COR-L47 (cell line): ENCODE measurements at regions not wholly inside any gene's neighbourhood (a gene's known extent, or its start where the extent isn't known, plus 50 kb on each side); places are given as distances from the start of the nearest gene placed in this dataset.

Source experiments
- DNase-seq: peaks from one replicate; lab custom pipeline; 2025; lab: John Stamatoyannopoulos, UW

DNA sequence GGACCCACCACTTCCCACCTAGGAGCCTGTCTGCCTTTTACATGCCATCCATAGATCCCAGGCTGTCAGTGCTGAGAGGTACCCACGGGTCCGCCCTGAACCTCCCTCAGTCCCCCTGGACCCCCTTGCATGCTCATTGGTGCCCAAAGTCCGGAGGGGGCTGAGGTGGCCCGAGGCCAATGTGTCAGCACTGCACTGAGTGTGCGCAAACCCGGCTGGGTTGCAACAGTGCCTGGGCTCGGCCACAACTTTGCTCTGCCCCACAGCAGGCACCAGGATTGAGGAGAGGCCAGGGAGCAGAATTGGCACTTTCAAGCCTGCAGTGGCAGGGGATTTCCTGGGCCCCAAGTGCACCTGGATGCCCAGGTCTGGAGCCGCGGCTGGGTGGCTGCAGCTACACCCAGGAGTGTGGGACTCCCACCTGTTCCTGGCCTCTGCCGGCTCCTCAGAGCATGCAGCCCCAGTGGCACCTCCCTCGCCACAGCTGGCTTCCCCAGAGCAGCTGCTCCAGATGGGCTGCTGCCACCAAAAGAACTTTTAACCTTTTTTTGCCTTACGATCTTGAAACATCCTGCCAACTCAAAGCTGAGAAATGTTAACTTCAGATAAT lies 837.0 kb downstream of the SLITRK6 start:
- no peak for DNase-seq

DNA sequence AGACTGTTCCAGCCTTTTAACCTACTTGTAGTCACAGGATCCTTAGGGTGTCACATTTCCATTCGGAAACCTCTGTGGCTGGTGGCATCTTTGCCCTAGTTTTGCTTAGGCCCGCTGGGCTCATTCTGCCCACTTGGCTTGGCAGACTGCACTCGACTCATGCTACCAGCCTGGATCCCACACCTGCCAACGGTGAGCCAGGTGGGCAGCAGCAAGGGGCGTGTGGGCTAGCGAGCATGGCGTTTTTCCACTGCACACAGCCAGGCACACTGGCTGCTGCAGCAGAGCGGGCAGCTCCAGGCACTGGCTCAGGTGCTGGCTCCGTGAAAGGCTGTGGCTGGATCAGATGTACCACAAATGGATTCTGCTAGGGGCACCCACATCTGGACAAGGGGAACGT lies 838.2 kb downstream of the SLITRK6 start:
- DNase-seq = no peak

GRCh38 chr13:84959818-84960217 lies 839.4 kb downstream of the SLITRK6 start:
- no peak for DNase-seq

GRCh38 chr13:84954636-84955035 lies 844.6 kb downstream of the SLITRK6 start:
- DNase-seq = no peak

- no peak for DNase-seq
Measured at GRCh38 chr13:84951128-84951527, 848.1 kb downstream of the SLITRK6 start.

DNA sequence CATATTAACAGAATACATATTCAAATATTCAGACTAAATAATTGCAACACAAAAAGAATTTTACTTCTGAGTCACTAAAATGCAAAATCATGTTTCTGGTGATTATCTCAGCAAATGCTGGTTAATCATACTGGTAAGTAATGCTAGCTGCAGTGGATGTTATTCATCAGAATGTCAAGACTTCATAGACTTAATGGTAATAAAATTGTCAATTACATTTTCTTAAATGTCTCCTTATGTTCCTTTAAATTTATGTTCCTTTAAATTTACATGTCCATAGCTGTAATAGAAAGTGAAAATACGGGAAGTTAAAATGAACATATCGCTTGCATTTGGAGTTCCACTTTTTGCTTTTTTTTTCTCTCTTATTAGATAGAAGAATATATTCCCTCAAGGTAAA lies 853.0 kb downstream of the SLITRK6 start:
- DNase-seq = no peak

DNA sequence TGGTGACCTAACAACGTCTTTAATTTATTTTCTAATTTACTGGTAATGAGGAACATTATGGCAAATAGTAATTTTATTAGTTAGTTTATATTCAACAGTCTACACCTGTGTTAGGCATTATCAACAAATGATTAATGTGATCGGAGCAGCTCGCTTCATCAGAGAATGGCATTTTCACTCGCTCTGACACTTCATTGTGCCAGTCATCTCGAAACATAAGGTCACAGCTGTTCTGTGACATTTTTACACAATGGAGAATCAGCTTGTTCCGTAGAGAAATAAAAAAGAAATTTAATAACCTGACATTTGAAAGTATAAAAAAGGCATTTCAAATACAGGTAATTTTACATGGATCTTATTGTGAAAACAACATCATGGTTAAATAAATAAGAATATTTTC lies 858.4 kb downstream of the SLITRK6 start:
- no peak for DNase-seq

DNA sequence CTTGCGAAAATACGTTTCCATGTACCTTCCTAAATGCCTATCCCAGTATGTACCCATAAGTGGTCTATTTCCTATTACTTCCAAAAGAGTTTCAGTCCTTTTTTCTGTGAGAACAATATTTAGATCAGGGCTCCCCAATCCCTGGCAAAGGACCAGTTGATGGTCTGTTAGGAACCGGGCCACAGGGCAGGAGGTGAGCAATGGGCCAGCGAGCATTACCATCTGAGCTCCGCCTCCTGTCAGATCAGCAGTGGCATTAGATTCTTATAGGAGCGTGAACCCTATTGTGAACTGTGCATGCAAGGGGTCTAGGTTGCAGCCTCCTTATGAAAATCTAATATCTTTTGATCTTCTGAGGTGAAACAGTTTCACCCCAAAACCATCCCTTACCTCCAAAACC lies 859.1 kb downstream of the SLITRK6 start:
- no peak for DNase-seq

DNA sequence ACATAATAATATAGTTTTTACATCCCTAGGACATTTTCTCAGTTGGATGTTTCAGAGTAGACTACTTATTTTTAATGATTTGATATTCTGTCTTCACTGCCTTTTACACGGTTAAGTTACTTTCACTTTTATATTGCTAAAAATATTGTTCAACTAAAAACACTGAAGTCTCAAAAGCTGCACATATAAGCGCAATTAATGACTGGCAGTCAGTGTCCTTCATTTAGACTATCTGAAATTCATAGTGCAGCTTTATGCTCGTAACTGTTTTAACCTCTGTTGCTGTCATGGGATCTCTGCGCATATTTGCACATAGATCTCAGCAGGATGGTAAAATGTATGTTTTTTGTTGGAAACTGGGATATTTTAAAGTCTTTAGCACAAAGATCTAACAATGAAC lies 864.3 kb downstream of the SLITRK6 start:
- no peak for DNase-seq

GRCh38 chr13:84933797-84934196 lies 865.4 kb downstream of the SLITRK6 start:
- no peak for DNase-seq

- DNase-seq = no peak
Measured at GRCh38 chr13:84931264-84931663, 868.0 kb downstream of the SLITRK6 start.

GRCh38 chr13:84927442-84928169 lies 871.6 kb downstream of the SLITRK6 start:
- no peak for DNase-seq

- DNase-seq = no peak
Measured at GRCh38 chr13:84925443-84925842, 873.8 kb downstream of the SLITRK6 start.

GRCh38 chr13:84923831-84924230 lies 875.4 kb downstream of the SLITRK6 start:
- DNase-seq = no peak

DNA sequence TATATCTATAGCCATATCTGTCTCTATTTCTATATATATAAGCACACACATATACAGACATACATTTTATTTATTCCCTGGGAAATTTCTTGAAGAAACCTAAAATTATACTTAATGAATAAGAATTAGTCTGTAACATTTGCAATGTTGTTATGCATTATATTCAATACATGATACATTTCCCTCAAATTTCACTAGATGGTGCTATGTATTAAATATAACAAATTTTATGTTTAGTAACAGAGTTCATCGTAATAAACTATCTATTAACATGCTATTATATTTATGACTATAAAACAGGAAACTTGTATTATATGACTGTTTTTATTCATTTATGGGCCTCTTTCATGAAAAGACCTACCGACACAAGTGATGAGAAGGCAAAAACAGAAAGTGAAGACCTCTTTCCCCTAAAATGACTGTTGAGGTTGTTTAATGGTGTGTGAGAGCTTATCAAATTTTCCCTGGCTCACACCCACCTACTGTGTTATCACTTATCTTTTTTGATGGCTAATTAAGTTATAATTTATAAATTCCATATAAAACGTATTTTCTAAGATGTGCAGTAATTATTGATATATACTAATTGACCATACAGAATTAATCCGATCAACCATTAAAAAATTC lies 881.9 kb downstream of the SLITRK6 start:
- peak; percentile 34 for DNase-seq

DNA sequence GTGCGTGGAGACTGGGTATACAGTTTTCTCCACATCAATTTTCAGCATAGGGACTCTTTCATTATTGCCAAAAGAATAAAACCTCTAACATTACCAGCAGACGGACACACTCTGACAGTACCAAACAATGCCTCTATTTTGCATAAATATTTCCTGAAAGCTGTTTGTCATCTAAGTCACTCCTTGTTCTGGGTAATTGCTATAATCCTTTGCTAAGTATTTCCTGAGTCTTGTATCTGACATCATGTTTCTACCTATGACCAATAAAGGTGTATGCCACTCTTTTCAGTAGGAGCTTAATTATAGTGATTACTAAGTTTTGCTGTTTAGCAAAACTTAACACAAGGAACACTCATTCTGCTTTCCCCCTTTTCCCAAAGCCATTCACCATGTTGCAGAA lies 886.5 kb downstream of the SLITRK6 start:
- no peak for DNase-seq

DNA sequence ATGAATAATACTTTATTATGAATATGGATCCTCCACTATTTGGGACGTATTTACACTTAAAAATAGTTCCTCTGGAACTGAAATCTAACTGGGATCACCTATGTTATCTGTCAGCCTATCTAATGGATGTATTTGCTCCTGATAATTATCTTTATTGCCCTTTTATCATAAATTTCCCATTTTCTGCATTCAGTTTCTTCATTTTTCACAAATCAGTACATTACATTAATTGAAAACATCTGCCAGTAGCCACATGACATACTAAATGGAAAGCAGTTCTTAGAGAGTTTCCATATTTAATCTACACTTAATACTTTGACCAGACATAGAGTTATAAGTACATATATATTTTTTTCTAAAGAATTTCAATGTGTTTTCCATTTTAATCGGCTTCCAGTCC lies 888.8 kb downstream of the SLITRK6 start:
- no peak for DNase-seq

- DNase-seq = no peak
Measured at GRCh38 chr13:84903391-84903790, 895.8 kb downstream of the SLITRK6 start.

DNA sequence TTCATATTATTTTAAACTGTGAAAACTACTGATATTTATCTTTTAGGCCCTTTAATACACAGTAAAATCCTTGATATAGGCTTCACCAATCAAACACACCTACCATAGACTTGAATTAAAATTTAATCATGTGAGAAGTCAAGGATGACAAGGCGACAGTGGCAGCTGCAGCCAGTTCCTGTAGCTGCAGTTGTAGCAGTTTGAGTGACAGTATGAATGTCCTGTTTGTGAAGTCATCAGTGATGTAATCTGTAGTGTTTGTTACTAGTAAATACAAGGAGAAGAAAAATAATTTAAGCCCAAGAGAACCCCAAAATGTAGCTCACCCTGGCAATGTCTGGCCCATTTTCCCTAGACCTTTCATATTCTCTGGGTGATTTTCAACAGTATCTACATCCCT lies 897.0 kb downstream of the SLITRK6 start:
- no peak for DNase-seq

DNA sequence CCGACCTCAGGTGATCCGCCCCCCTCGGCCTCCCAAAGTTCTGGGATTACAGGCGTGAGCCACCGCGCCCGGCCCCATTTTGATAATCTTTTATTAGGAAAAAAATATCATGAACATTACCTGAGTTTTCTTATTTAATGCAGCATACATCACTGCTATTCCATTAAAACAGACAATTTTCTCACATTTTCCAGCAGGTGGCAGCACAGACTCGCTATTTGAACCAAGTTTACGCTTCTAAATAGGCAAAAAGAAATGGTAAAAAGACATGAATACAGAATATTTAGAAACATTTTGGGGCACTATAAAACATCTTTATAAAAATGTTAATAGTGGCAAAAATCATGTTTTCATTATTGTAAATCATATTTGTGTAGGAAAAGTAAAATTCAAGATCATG lies 903.1 kb downstream of the SLITRK6 start:
- DNase-seq = peak; percentile 48

GRCh38 chr13:84894749-84895148 lies 904.5 kb downstream of the SLITRK6 start:
- no peak for DNase-seq

DNA sequence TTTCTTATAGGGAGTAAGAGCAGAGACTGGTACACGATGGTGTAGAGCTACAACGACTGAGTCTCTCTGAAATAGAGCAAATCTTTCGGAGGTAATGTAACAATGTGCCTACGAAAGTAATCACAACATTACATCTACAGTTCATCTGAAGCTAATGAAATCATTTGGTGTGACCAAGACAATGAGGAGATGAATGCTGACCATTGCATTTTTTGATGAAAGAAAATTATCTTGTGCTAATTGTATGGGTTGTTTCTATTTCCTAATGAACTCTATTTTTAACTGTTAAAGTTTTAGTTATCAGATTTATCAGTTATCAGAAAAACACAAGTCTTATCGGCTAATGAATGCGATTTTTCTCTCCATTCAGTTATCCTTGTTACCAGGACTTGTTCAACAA lies 913.4 kb downstream of the SLITRK6 start:
- no peak for DNase-seq

- no peak for DNase-seq
Measured at GRCh38 chr13:84873951-84874350, 925.3 kb downstream of the SLITRK6 start.

GRCh38 chr13:84870190-84870589 lies 929.0 kb downstream of the SLITRK6 start:
- no peak for DNase-seq
